LNCaP clone FGC (cell line): ENCODE measurements at regions not wholly inside any gene's neighbourhood (a gene's known extent, or its start where the extent isn't known, plus 50 kb on each side); places are given as distances from the start of the nearest gene placed in this dataset.

ENCODE experiments used
- DNase-seq: peaks from one replicate; pipeline ENCODE4 v3.0.0-alpha.2; 2011; ENCODE audit warnings: low read depth
- H3K4me3 ChIP-seq: 2 replicates; pipeline ENCODE4 v1.5.1; 2011; ENCODE audit warnings: mild to moderate bottlenecking, low read depth, low read length, control low read depth
- TF ChIP-seq, protein P1 (sequence below): IDR thresholded peaks from 2 replicates; pipeline ENCODE4 v1.5.1; 2012; ENCODE audit warnings: mild to moderate bottlenecking; ENCODE audit not compliant: control insufficient read depth, insufficient read depth; ENCODE audit errors: extremely low read depth

DNA sequence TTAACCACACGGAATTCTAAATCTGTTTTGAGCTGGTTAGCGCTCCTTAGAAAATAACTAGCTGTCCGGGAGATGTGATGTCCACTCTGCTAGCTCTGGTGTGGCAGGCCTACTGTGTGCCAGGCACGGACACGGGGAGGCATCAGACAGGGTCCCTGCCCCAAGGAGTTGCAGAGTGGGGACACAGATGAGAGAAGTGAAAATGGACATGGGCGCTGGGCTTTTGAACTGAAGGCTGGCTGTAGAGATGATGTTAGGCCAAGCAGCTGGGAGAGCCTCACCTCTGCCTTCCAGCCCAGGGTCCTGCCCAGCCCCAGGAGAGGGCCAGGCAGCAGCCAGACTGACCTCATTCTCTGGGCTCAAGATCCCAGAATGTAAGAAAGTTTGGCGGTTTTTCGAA, 368.6 kb downstream of the CTTN start:
- no peak for DNase-seq
- TF ChIP-seq, protein P1, sequence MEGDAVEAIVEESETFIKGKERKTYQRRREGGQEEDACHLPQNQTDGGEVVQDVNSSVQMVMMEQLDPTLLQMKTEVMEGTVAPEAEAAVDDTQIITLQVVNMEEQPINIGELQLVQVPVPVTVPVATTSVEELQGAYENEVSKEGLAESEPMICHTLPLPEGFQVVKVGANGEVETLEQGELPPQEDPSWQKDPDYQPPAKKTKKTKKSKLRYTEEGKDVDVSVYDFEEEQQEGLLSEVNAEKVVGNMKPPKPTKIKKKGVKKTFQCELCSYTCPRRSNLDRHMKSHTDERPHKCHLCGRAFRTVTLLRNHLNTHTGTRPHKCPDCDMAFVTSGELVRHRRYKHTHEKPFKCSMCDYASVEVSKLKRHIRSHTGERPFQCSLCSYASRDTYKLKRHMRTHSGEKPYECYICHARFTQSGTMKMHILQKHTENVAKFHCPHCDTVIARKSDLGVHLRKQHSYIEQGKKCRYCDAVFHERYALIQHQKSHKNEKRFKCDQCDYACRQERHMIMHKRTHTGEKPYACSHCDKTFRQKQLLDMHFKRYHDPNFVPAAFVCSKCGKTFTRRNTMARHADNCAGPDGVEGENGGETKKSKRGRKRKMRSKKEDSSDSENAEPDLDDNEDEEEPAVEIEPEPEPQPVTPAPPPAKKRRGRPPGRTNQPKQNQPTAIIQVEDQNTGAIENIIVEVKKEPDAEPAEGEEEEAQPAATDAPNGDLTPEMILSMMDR: no peak
- H3K4me3 ChIP-seq: no peak overlapping the region

DNA sequence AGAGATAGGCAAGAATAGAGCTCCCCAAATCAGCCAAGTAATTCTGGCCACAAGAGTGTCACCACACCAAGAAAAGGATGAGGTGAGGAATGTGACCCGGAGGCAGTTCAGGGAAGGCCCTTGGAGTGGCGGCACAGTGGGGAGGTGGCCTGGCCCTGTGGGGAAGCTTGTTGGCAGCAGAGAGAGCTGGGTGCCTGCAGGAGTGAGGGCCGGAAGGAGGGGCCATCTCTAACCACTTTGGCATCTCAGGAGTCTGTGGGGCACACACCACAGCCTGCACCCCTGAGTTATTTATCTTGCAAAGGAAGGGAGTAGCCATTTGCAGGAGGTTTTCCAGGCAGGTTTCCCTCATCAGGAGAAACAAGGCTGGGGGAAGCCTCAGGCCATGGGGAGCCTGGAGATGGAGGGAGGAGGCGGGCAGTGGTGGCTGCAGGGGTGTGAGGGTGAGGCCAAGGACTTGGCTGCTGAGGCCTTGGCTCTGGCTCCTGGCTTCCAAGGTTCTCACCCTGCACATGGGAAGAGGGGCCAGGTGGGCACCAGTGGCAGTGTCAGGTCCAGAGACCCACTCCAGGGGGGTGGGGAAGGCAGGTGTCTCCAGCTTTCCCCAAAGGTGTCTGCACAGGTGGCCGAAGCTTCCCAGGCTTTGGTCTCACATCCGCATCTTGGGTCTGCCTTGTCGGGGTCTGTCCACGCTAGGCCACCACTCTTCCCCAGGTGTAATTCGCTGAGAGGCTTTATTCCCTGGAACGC, 370.2 kb downstream of the CTTN start:
- H3K4me3 ChIP-seq: no peak overlapping the region
- DNase-seq: no peak
- TF ChIP-seq, protein P1: no peak

DNA sequence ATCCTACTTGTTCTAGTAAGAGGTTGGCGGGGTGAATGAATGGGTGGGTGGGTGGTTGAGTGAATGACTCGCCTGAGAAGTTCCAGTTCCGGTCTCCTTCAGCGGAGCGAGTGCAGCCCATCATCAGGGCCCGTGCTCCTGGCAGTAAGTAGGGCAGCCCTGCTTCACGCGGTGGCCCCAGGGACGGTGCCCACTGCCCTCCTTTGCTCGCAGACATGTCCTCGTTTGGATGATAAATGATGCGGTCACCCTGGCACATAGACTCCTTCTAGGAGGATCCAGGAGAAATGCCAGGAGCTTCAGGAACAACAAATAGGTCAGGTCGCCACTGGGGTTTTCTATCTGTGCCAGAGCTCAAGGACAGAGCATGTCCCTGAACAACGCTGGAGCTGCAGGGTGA, 370.8 kb downstream of the CTTN start:
- H3K4me3 ChIP-seq: no peak overlapping the region
- peak; percentile 83 for DNase-seq
- TF ChIP-seq, protein P1: no peak

DNA sequence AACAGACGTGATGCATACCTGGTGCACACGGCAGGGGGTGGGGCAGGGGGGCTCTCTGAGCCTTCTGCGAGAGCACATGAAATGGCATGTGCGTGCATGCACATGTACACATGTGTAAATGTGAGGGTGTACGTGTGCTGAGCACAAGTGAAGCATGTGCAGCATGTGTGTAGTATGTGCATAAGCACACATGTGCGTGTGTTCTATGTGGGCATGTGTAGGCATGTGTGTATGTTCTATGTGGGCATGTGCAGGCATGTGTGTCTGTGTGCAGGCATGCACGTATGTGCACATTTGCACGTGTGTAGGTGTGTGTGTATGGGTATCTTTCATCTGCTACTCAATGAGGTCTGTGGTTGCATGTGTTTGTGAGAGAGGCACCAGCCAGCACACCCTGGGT, 371.2 kb downstream of the CTTN start:
- TF ChIP-seq, protein P1: no peak
- no peak overlapping the region for H3K4me3 ChIP-seq
- DNase-seq: no peak

DNA sequence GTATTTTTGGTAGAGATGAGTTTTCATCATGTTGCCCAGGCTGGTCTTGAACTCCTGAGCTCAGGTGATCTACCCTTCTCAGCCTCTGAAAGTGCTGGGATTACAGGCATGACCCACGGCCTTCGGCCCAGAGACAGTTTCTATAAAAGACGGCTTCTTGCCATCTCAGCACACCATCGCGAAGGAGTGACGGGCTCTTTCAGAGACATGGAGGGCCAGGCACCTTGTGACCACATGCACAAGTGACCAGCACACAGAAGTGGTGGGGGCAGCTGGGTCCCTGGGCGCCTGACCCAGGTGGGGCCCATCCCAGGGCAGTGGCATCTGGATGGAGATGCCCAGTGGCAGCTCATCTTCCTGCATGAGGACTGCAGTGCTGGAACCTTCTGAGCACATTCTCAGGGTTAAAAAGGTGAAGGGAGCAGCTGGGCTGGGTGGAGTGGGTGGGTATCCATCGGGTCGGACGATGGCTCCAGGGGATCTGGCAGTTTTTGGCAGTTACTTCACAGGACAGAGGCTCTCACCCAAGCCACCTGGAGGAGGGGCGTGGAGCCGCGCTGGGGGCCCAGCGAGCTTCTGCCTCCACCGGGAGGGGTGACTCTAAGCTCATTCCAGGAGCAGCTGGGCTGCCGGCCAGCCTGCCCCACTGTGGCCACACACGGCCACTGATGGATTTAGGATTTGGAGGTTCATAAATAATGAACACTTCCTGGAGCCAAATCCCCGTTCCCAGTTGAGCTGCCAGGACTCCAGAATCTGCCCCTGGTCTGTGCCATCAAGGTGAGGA, 373.0 kb downstream of the CTTN start:
- TF ChIP-seq, protein P1: no peak
- H3K4me3 ChIP-seq: no peak overlapping the region
- DNase-seq: no peak

DNA sequence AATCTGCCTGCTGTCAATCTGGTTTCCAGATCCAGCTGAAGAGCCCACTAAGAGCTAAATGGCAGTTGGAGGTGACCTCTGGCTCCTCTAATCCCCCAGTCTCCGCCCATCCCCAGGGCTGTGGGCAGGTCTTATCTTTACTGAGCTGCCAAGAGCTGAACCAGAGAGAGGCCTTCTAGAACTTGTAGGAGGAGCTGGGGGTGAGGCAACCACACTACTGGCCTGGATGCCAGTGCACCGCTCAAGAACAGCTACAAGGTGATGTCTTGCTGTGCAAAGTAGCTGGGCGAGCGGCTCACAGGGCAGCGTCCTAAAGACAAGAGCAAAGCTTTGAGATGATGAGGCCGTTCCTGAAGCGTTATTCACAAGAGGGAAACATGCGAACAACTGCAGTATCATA, 374.6 kb downstream of the CTTN start:
- no peak for DNase-seq
- TF ChIP-seq, protein P1: no peak
- no peak overlapping the region for H3K4me3 ChIP-seq
